ENCODE measurements at regions not wholly inside any gene's neighbourhood (a gene's known extent, or its start where the extent isn't known, plus 50 kb on each side); places are given as distances from the start of the nearest gene placed in this dataset.
"Not testable (repeated sequence)": the region's sequence is repeated elsewhere in the genome, so short reads cannot be mapped to it uniquely, and the experiment has no call there.

GRCh38 chr21:17250778-17251241 is 262.0 kb upstream of the CXADR start:
- DNase-seq, result no peak

- no peak for DNase-seq
Measured at GRCh38 chr21:17257784-17258183, 255.1 kb upstream of the CXADR start.

- no peak for DNase-seq
Measured at GRCh38 chr21:17264182-17264581, 248.7 kb upstream of the CXADR start.

- no peak for DNase-seq
Measured at GRCh38 chr21:17269760-17270159, 243.1 kb upstream of the CXADR start.

GRCh38 chr21:17270229-17270628 is 242.6 kb upstream of the CXADR start:
- DNase-seq, result no peak

- DNase-seq, result no peak
Measured at GRCh38 chr21:17279663-17280062, 233.2 kb upstream of the CXADR start.

GRCh38 chr21:17293016-17293562 is 219.8 kb upstream of the CXADR start:
- not testable (repeated sequence) for DNase-seq

GRCh38 chr21:17295997-17296396 is 216.8 kb upstream of the CXADR start:
- DNase-seq, result no peak

- DNase-seq, result not testable (repeated sequence)
Measured at GRCh38 chr21:17299576-17299975, 213.3 kb upstream of the CXADR start.

GRCh38 chr21:17327715-17328114 is 185.1 kb upstream of the CXADR start:
- not testable (repeated sequence) for DNase-seq

- DNase-seq, result no peak
Measured at GRCh38 chr21:17334484-17334883, 178.4 kb upstream of the CXADR start.

- DNase-seq, result no peak
Measured at GRCh38 chr21:17340081-17340480, 172.8 kb upstream of the CXADR start.

GRCh38 chr21:17343055-17343454 is 169.8 kb upstream of the CXADR start:
- DNase-seq, result no peak

- no peak for DNase-seq
Measured at GRCh38 chr21:17348357-17348756, 164.5 kb upstream of the CXADR start.

- DNase-seq, result no peak
Measured at GRCh38 chr21:17348849-17349248, 164.0 kb upstream of the CXADR start.

GRCh38 chr21:17351766-17352165 is 161.1 kb upstream of the CXADR start:
- DNase-seq, result no peak

GRCh38 chr21:17352996-17353655 is 159.7 kb upstream of the CXADR start:
- DNase-seq, result no peak

- DNase-seq, result no peak
Measured at GRCh38 chr21:17359781-17360180, 153.1 kb upstream of the CXADR start.

GRCh38 chr21:17368748-17369363 is 144.0 kb upstream of the CXADR start:
- DNase-seq, result no peak

- no peak for DNase-seq
Measured at GRCh38 chr21:17370263-17370662, 142.6 kb upstream of the CXADR start.

- DNase-seq, result no peak
Measured at GRCh38 chr21:17370916-17371315, 141.9 kb upstream of the CXADR start.

GRCh38 chr21:17371450-17371849 is 141.4 kb upstream of the CXADR start:
- DNase-seq, result no peak

- no peak for DNase-seq
Measured at GRCh38 chr21:17372200-17372599, 140.6 kb upstream of the CXADR start.

GRCh38 chr21:17386498-17386897 is 126.3 kb upstream of the CXADR start:
- no peak for DNase-seq

Data from activated gamma-delta T cell treated with Interleukin-2 at 50 U/mL for 16 hours (primary cell).